HG03558 (cell line): ENCODE measurements at regions not wholly inside any gene's neighbourhood (a gene's known extent, or its start where the extent isn't known, plus 50 kb on each side); places are given as distances from the start of the nearest gene placed in this dataset.
"Not testable (repeated sequence)": the region's sequence is repeated elsewhere in the genome, so short reads cannot be mapped to it uniquely, and the experiment has no call there.

ENCODE experiments used
- ATAC-seq: cut with Tn5 transposase; IDR thresholded peaks from one replicate; pipeline ENCODE4 v1.9.1; 2021; ENCODE audit warnings: moderate number of reproducible peaks; ENCODE audit not compliant: unreplicated experiment; ENCODE audit errors: extremely low read depth

- ATAC-seq: no peak
These were observed 84.6 kb upstream of the TOP3B start for GRCh38 chr22:22067192-22067591.

- no peak for ATAC-seq
These were observed 82.0 kb upstream of the TOP3B start for GRCh38 chr22:22064580-22064979.

- ATAC-seq: no peak
These were observed 79.8 kb upstream of the TOP3B start for GRCh38 chr22:22062306-22062793.

- no peak for ATAC-seq
These were observed 78.8 kb upstream of the TOP3B start for GRCh38 chr22:22061085-22062077.

GRCh38 chr22:22060200-22061084 lies 77.9 kb upstream of the TOP3B start:
- no peak for ATAC-seq

GRCh38 chr22:22059291-22060002 lies 76.9 kb upstream of the TOP3B start:
- ATAC-seq: no peak

- ATAC-seq: no peak
These were observed 76.2 kb upstream of the TOP3B start for GRCh38 chr22:22058633-22059290.

GRCh38 chr22:22057617-22058378 lies 75.2 kb upstream of the TOP3B start:
- no peak for ATAC-seq

- ATAC-seq: not testable (repeated sequence)
These were observed 74.4 kb upstream of the TOP3B start for GRCh38 chr22:22056809-22057594.

GRCh38 chr22:22052548-22053139 lies 70.1 kb upstream of the TOP3B start:
- ATAC-seq: not testable (repeated sequence)

GRCh38 chr22:22051032-22051431 lies 68.4 kb upstream of the TOP3B start:
- not testable (repeated sequence) for ATAC-seq

- no peak for ATAC-seq
These were observed 67.7 kb upstream of the TOP3B start for GRCh38 chr22:22050141-22050775.

GRCh38 chr22:22049684-22050083 lies 67.1 kb upstream of the TOP3B start:
- ATAC-seq: no peak

GRCh38 chr22:22048981-22049531 lies 66.5 kb upstream of the TOP3B start:
- no peak for ATAC-seq

GRCh38 chr22:22048318-22048942 lies 65.8 kb upstream of the TOP3B start:
- no peak for ATAC-seq

GRCh38 chr22:22047776-22048175 lies 65.2 kb upstream of the TOP3B start:
- ATAC-seq: no peak

GRCh38 chr22:22047266-22047665 lies 64.7 kb upstream of the TOP3B start:
- ATAC-seq: no peak
